Glutamatergic neuron (in vitro differentiated cells): ENCODE measurements at regions not wholly inside any gene's neighbourhood (a gene's known extent, or its start where the extent isn't known, plus 50 kb on each side); places are given as distances from the start of the nearest gene placed in this dataset.

ENCODE experiments used
- DNase-seq: peaks from one replicate; pipeline ENCODE4 v3.0.0; 2022
- H3K27ac Mint-ChIP-seq: one replicate; pipeline ENCODE4 v1.8.0; 2020; ENCODE audit warnings: mild to moderate bottlenecking, mixed read lengths, inconsistent platforms; ENCODE audit not compliant: unreplicated experiment
- H3K27me3 Mint-ChIP-seq: one replicate; pipeline ENCODE4 v1.8.0; 2020; ENCODE audit warnings: mild to moderate bottlenecking, moderate library complexity, mixed read lengths, inconsistent platforms; ENCODE audit not compliant: unreplicated experiment
- H3K36me3 Mint-ChIP-seq: one replicate; pipeline ENCODE4 v1.8.0; 2020; ENCODE audit warnings: mild to moderate bottlenecking, mixed read lengths, inconsistent platforms; ENCODE audit not compliant: unreplicated experiment
- H3K4me1 Mint-ChIP-seq: one replicate; pipeline ENCODE4 v1.8.0; 2020; ENCODE audit warnings: mild to moderate bottlenecking, low read depth, mixed read lengths, inconsistent platforms; ENCODE audit not compliant: unreplicated experiment
- H3K4me3 Mint-ChIP-seq: one replicate; pipeline ENCODE4 v1.8.0; 2020; ENCODE audit warnings: mild to moderate bottlenecking, mixed read lengths, inconsistent platforms; ENCODE audit not compliant: unreplicated experiment
- H3K9me3 Mint-ChIP-seq: one replicate; pipeline ENCODE4 v1.8.0; 2020; ENCODE audit warnings: mild to moderate bottlenecking, moderate library complexity, mixed read lengths, inconsistent platforms; ENCODE audit not compliant: unreplicated experiment
- TF ChIP-seq, protein P1 (sequence below): fragments of 200-600 bp; sonication (generic); IDR thresholded peaks from one replicate; pipeline ENCODE4 v1.5.0; 2021; ENCODE audit not compliant: partially characterized antibody, unreplicated experiment

DNA sequence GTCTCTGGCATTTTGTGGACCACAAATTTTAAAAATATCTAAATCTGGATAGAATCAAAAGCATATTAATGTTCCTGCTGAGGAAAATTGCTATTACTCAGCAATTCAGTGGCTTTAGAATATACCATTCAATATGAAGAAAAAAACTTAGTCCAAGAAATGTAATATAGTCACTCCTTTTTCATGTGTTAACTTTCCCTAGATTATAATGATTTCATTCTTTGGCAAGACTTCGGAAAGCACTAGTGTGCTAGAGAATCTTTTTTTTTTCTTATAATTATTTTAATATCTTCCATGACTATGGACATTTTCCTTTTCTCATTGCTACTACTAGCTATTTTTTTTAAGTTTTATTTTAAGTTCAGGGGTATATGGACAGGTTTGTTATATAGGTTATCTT is 102.4 kb upstream of the FAM174A start:
- Mint-ChIP-seq H3K4me3 (no peak overlapping the region), H3K9me3 (no peaks in the 10 kb centered on the region), H3K27me3 (no peaks in the 10 kb centered on the region), H3K36me3 (no peaks in the 10 kb centered on the region), H3K4me1 (no peaks in the 10 kb centered on the region), H3K27ac (no peak overlapping the region)
- no peak for DNase-seq
- TF ChIP-seq, protein P1, sequence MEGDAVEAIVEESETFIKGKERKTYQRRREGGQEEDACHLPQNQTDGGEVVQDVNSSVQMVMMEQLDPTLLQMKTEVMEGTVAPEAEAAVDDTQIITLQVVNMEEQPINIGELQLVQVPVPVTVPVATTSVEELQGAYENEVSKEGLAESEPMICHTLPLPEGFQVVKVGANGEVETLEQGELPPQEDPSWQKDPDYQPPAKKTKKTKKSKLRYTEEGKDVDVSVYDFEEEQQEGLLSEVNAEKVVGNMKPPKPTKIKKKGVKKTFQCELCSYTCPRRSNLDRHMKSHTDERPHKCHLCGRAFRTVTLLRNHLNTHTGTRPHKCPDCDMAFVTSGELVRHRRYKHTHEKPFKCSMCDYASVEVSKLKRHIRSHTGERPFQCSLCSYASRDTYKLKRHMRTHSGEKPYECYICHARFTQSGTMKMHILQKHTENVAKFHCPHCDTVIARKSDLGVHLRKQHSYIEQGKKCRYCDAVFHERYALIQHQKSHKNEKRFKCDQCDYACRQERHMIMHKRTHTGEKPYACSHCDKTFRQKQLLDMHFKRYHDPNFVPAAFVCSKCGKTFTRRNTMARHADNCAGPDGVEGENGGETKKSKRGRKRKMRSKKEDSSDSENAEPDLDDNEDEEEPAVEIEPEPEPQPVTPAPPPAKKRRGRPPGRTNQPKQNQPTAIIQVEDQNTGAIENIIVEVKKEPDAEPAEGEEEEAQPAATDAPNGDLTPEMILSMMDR, result no peak

DNA sequence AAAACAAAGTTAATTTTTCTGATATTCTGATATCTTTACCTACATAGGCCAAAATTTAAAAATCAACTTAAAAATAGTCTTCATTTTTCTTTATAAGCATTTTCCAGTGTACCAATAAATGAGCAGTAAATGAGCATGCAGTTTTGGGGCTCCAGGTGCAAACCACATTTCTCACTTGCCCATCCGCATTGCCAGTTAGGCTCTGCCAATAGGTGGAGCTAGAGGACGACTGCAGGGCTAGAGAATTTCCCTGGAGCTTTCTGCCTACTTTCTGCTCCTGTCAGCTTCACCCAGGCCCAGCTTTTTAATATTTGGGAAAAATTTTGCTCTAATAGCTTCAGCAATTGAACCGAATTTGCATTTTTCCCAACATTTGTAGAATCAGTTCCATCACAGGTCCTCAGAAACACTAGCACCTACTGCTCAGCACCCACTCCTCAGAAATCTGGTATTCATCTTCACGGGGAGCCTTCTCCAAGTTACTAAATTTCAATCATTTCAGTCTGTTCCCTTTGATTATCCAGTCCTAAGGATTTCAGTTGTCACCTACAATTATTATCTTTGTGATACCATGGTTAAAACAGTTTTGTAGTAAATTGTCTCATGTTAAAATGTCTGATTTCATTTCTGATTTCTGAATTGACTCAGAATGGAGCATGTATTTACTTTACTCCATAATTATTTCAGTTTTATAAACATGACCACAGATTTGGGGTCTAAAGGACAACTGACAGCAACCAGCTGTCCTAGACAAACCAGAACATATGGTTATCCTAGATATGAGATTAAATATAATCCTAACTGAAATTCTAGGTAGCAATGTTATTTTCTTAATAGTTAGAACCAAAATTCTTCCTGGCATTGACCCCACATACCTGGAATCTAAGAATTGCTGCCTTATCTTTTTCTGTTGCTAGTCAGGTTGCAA is 104.6 kb upstream of the FAM174A start:
- Mint-ChIP-seq H3K4me3 (no peak overlapping the region), H3K9me3 (peaks cover 4% of the 10 kb centered on the region), H3K36me3 (no peaks in the 10 kb centered on the region), H3K4me1 (no peaks in the 10 kb centered on the region), H3K27ac (no peak overlapping the region), H3K27me3 (no peaks in the 10 kb centered on the region)
- DNase-seq, result peak; percentile 70
- TF ChIP-seq, protein P1, result peak; percentile 80

DNA sequence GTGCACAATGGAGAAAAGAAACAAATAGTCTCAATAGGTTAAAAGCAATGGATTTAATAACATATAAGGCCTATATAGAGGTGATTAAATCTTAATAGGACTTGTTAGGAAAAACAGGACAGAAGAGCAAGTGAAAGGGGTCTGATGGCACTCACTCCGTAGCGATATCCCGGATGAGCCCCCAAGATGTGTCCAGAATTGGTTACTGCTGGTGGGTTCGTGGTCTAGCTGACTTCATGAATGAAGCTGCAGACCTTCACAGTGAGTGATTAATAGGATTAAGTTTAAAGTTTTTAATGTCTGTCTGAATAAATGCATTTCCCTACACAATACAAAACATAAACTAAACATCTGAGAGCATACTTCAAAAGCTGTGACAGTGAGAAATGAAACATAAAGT is 110.4 kb upstream of the FAM174A start:
- Mint-ChIP-seq H3K36me3 (no peaks in the 10 kb centered on the region), H3K4me1 (no peaks in the 10 kb centered on the region), H3K4me3 (no peak overlapping the region), H3K27ac (no peak overlapping the region), H3K27me3 (no peaks in the 10 kb centered on the region), H3K9me3 (peaks cover 10% of the 10 kb centered on the region)
- TF ChIP-seq, protein P1, result no peak
- peak; percentile 19 for DNase-seq

DNA sequence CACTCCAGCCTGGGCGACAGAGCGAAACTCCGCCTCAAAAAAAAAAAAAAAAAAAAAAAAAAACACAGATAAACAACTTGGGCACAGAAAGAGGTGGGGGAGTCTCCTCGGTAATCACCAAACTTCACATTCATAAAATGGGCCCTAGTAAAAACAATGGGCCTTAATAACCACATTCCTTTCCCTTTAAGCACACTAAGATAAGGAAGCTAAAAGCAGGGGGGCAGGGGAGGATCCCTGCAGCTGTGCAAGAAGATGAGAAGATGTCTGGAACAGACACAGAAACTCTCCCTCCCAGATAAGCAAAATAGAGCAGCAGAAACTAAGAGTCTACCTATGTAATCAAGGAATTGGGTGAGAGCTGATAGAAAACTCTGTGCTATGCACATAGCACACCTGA is 111.2 kb upstream of the FAM174A start:
- Mint-ChIP-seq H3K36me3 (no peaks in the 10 kb centered on the region), H3K9me3 (peaks cover 10% of the 10 kb centered on the region), H3K27me3 (no peaks in the 10 kb centered on the region), H3K27ac (no peak overlapping the region), H3K4me3 (no peak overlapping the region), H3K4me1 (no peaks in the 10 kb centered on the region)
- TF ChIP-seq, protein P1, result no peak
- DNase-seq, result no peak

DNA sequence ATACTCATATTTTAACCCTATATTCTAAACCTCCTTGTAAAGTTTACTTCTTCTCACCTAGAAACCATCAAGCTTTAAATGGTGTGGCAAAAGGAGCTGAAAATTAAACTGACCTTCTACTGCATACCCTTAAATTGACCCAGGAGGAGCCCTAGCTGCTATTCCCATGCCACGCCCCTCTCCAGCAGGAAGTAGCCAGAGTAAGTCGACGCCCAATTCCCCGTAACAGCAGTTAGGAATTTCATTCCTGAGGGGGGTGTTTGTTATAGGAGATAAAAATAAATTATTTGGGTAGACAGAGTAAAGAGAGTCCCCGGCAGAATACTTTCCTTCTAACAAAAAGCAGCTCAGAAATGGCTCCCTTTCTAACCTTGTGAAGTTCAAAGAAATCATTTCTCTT is 111.8 kb upstream of the FAM174A start:
- Mint-ChIP-seq H3K27ac (no peak overlapping the region), H3K36me3 (no peaks in the 10 kb centered on the region), H3K9me3 (peaks cover 10% of the 10 kb centered on the region), H3K4me1 (no peaks in the 10 kb centered on the region), H3K27me3 (no peaks in the 10 kb centered on the region), H3K4me3 (no peak overlapping the region)
- DNase-seq, result no peak
- TF ChIP-seq, protein P1, result no peak
